Memory B cell (primary cell): ENCODE measurements at regions not wholly inside any gene's neighbourhood (a gene's known extent, or its start where the extent isn't known, plus 50 kb on each side); places are given as distances from the start of the nearest gene placed in this dataset.

ENCODE experiments used
- ATAC-seq: fragments of 150-1000 bp; cut with Tn5 transposase; 2 replicates; pipeline ENCODE4 v1.10.0; 2021; ENCODE audit warnings: low read depth, mild to moderate bottlenecking, moderate library complexity
- DNase-seq, 2 donors: peaks; one replicate each; pipeline ENCODE4 v3.0.0; 2022; ENCODE audit warnings: low spot score in 2 of 2
- H3K27ac Mint-ChIP-seq: one replicate; pipeline ENCODE4 v1.8.0; 2022; ENCODE audit warnings: mild to moderate bottlenecking, moderate library complexity, mixed read lengths
- H3K27me3 Mint-ChIP-seq: one replicate; pipeline ENCODE4 v1.8.0; 2022; ENCODE audit warnings: mixed read lengths
- H3K36me3 Mint-ChIP-seq: one replicate; pipeline ENCODE4 v1.8.0; 2022; ENCODE audit warnings: mild to moderate bottlenecking, mixed read lengths
- H3K4me1 Mint-ChIP-seq: one replicate; pipeline ENCODE4 v1.8.0; 2022; ENCODE audit warnings: mixed read lengths
- H3K4me3 Mint-ChIP-seq: one replicate; pipeline ENCODE4 v1.8.0; 2022; ENCODE audit warnings: mild to moderate bottlenecking, moderate library complexity, mixed read lengths
- H3K9me3 Mint-ChIP-seq: one replicate; pipeline ENCODE4 v1.8.0; 2022; ENCODE audit warnings: mixed read lengths

DNA sequence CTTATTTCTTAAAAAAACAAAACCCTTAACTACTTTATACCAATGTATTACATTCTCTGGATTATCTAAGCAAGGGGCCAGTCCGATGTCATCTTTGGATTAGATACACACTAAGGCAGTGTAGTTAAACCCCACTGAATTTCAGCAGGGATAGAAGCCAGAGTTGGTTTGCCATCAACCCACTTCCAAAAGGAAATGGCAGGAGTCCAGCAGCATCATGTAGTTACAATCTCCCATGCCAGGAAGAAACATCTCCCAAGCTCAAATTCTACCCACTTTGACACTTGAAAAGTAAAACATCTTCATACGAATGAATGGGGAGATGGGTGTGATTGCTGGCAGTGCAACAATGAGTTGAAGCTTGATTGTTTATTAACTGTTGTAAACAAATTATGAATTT, 203.5 kb upstream of the PLXNC1 start:
- DNase-seq (no peak), ATAC-seq (no peak)
- H3K27ac Mint-ChIP-seq = no peak overlapping the region
- H3K4me1 Mint-ChIP-seq = no peaks in the 10 kb centered on the region
- peaks cover 10% of the 10 kb centered on the region for H3K27me3 Mint-ChIP-seq
- no peak overlapping the region for H3K4me3 Mint-ChIP-seq
- H3K9me3 Mint-ChIP-seq = peaks cover 6% of the 10 kb centered on the region
- peaks cover 7% of the 10 kb centered on the region for H3K36me3 Mint-ChIP-seq

DNA sequence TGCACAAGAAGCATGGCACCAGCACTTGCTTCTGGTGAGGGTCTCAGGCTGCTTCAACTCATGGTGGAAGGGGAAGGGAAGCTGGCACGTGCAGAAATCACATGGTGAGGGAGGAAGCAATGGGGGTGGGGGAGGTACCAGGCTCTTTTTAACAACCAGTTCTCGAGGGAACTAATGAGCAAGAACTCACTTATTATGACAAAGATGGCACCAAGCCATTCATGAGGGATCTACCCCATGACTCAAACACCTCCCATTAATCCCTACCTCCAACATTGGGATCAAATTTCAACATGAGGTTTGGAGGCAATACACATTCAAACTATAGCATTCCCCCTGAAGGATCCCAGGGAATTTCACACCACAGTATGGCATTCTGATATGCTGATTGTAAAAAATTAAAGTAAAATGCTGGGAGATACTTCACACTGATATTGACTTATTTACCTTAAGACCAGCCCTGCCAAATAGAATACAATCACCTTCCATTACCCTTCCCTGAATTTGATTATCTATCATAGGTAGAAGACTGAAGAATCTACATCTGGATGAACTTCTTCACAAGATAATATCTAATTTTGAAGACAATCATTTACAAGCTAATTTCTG, 201.7 kb upstream of the PLXNC1 start:
- DNase-seq = no peak

DNA sequence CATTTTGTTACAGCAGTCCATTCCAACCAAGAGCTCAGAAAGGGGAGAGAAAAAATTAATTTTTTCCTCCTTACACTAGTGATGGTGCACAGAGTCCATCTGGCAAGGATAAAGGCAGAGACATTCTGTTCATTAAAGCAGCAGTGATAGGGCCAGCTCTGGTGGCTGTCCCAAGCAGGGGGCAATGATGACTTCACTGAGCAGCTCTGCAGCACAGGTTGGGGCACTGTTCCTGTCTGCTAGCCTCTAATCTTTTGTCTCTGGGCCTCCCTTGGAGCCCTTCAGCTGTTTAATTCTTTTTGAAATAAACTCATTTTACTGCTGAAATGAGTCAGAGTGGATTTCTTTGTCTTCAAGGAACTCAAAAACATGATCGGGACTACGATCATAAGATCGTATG, 200.9 kb upstream of the PLXNC1 start:
- Mint-ChIP-seq H3K27me3 (peaks cover 8% of the 10 kb centered on the region), H3K9me3 (peaks cover 6% of the 10 kb centered on the region), H3K4me3 (no peak overlapping the region), H3K4me1 (no peaks in the 10 kb centered on the region), H3K27ac (no peak overlapping the region), H3K36me3 (peaks cover 7% of the 10 kb centered on the region)
- DNase-seq (no peak), ATAC-seq (no peak)

More for the DNA sequence above, 201.7 kb upstream of the PLXNC1 start:
- Mint-ChIP-seq H3K9me3 (peaks cover 6% of the 10 kb centered on the region), H3K27me3 (peaks cover 8% of the 10 kb centered on the region), H3K27ac (no peak overlapping the region), H3K4me3 (no peak overlapping the region), H3K4me1 (no peaks in the 10 kb centered on the region), H3K36me3 (peaks cover 7% of the 10 kb centered on the region)
- ATAC-seq = no peak

DNA sequence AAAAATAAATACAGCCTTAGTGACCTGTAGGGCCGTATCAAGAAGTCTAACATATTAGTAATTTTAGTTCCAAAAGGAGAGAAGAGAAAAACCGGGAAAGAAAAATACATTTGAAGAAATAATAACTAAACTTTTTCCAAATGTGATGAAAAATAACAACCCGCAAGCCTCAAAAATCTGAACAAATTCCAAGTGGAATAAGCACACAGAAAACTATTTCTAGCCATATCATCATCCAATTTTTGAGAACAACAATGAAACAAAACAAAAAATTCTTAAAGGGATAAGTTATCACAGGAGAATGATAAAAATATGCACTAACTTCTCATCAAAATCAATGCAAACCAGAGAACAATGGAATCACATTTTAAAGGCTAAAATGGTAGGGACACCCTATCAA, 198.1 kb upstream of the PLXNC1 start:
- Mint-ChIP-seq H3K4me1 (no peaks in the 10 kb centered on the region), H3K4me3 (no peak overlapping the region), H3K36me3 (peaks cover 7% of the 10 kb centered on the region), H3K27me3 (peaks cover 12% of the 10 kb centered on the region), H3K27ac (no peak overlapping the region), H3K9me3 (peaks cover 6% of the 10 kb centered on the region)
- ATAC-seq (no peak), DNase-seq (no peak)

DNA sequence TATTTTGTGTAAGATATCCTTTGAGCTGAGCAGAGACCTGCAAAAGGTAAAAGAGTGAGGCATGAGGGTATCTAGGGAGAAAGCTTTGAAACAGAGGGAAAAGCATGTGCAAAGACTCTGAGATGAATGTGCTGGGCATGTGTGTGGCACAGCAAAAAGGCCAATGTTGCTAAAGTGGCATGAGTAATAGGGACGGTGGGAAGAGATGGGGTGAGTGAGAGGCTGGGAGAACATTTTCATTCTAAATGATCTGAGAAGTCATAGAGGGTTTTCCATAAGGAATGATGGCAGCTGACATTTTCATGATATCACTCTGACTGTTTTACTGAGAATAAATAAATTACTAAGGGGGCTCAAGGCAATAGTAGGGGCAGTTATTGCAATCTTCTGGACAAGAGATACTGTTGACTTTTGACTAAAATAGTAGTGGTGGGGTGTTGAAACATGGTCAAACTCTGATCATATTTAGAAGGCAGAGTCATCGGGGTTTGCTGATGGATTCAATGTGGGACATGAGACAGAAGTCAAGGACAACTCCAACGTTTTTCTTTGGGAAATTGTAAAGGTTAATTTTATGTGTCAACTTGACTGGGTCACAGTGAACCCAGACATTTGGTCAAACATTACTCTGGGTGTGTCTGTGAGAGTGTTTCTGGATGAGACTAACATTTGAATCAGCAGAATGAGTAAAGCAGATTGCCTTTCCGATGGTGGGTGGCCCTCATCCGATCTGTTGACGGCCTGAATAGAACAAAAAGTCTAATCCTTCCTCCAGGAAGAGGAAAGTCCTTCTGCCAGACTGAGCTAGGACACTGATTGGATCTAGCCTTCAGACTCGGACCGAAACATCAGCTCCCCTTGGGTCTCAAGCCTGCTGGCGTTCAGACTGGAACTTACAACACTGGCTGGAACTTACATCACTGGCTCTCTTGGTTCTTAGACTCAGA, 193.9 kb upstream of the PLXNC1 start:
- Mint-ChIP-seq H3K27me3 (peaks cover 4% of the 10 kb centered on the region), H3K4me1 (no peaks in the 10 kb centered on the region), H3K27ac (no peak overlapping the region), H3K9me3 (peaks cover 10% of the 10 kb centered on the region), H3K4me3 (no peak overlapping the region), H3K36me3 (peaks cover 7% of the 10 kb centered on the region)
- DNase-seq = no peak
- no peak for ATAC-seq

DNA sequence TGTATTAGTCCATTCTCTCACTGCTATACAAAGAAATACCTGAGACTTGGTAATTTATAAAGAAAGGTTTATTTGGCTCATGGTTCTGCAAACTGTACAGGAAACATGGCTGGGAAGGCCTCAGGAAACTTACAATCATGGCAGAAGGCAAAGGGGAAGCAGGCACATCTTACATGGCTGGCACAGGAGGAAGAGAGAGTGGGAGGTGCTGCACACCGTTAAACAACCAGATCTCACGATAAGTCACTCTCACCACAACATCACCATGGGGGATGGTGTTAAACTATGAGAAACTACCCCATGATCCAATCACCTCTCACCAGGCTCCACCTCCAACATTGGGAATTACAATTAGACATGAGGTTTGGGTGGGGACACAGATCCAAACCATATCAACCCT, 191.8 kb upstream of the PLXNC1 start:
- peaks cover 6% of the 10 kb centered on the region for H3K9me3 Mint-ChIP-seq
- H3K4me3 Mint-ChIP-seq = no peak overlapping the region
- H3K27ac Mint-ChIP-seq = no peak overlapping the region
- ATAC-seq (no peak), DNase-seq (no peak)
- H3K27me3 Mint-ChIP-seq = peaks cover 3% of the 10 kb centered on the region
- peaks cover 4% of the 10 kb centered on the region for H3K36me3 Mint-ChIP-seq
- no peaks in the 10 kb centered on the region for H3K4me1 Mint-ChIP-seq

DNA sequence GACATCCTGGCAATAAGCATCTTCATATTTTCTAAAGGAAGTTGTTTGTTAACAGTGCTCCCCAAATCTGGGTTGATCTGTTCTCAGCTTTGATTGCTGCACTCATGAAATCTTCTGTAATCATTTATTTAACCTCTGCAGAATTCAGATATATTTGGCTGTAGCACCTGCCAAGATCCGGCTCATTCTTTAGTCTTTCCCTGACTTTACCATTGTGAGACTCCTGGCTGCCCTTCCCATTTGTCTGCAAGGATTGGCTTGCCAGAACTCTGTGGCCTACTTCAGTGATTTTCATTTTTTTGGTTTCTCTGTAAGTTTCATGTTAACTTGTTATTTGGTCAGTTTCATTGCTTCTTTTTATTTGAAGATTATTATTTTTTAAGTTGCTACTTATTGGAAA, 191.2 kb upstream of the PLXNC1 start:
- Mint-ChIP-seq H3K4me1 (no peaks in the 10 kb centered on the region), H3K4me3 (no peak overlapping the region), H3K27ac (no peak overlapping the region), H3K27me3 (peaks cover 3% of the 10 kb centered on the region), H3K9me3 (peaks cover 6% of the 10 kb centered on the region), H3K36me3 (peaks cover 4% of the 10 kb centered on the region)
- ATAC-seq (no peak), DNase-seq (no peak)

DNA sequence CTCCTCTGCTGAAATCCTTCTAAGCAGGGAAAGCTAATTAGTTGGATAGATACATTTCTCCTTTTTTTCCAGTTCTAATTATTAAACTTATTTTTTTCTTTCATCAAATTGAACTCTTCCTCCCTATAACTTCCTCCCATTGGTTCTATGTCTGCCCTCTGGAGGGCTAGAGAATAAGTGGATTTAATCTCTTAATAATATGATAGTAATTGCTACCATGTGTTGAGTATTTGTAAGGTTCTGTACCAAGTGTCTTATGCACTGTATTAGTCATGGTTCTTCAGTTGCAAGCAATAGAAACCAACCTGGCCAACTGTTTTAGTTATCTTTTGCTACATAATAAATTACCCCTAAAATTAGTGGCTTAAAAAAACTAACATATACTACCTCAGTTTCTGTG, 190.5 kb upstream of the PLXNC1 start:
- no peaks in the 10 kb centered on the region for H3K4me1 Mint-ChIP-seq
- H3K9me3 Mint-ChIP-seq = peaks cover 6% of the 10 kb centered on the region
- peaks cover 3% of the 10 kb centered on the region for H3K27me3 Mint-ChIP-seq
- no peak for ATAC-seq
- no peak overlapping the region for H3K27ac Mint-ChIP-seq
- no peak overlapping the region for H3K4me3 Mint-ChIP-seq
- DNase-seq = no peak
- peaks cover 4% of the 10 kb centered on the region for H3K36me3 Mint-ChIP-seq

DNA sequence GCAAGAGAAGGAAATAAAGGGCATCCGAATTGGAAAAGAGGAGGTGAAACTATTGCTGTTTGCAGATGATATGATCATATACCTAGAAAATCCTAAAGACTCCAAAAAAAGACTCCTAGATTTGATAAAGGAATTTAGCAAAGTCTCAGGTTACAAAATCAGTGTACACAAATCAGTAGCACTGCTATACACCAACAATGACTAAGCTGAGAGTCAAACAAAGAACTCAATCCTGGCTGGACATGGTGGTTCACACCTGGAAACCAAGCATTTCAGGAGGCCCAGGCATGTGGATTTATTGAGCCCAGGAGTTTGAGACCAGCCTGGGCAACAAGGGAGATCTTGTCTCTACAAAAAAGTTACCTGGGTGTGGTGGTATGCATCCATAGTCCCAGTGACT, 188.7 kb upstream of the PLXNC1 start:
- Mint-ChIP-seq H3K4me1 (no peaks in the 10 kb centered on the region), H3K9me3 (peaks cover 6% of the 10 kb centered on the region), H3K27ac (no peak overlapping the region), H3K27me3 (no peaks in the 10 kb centered on the region), H3K4me3 (no peak overlapping the region), H3K36me3 (peaks cover 4% of the 10 kb centered on the region)
- no peak for DNase-seq
- no peak for ATAC-seq

DNA sequence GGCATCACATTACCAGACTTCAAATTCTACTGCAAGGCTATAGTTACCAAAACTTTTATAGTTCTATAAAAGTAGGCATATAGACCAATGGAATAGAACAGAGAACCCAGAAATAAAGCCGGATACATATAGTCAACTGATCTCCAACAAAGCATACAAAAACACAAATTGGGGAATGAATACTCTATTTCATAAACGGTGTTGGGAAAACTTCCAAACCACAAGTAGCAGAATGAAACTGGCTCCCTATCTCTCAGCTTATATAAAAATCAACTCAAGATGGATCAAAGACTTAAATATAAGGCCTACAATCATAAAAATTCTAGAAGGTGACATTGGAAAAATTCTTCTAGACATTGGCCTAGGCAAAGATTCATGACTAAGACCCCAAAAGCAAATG, 187.9 kb upstream of the PLXNC1 start:
- no peak overlapping the region for H3K4me3 Mint-ChIP-seq
- H3K27ac Mint-ChIP-seq = no peak overlapping the region
- no peak for DNase-seq
- peaks cover 4% of the 10 kb centered on the region for H3K9me3 Mint-ChIP-seq
- no peak for ATAC-seq
- H3K36me3 Mint-ChIP-seq = peaks cover 4% of the 10 kb centered on the region
- H3K4me1 Mint-ChIP-seq = no peaks in the 10 kb centered on the region
- H3K27me3 Mint-ChIP-seq = no peaks in the 10 kb centered on the region

DNA sequence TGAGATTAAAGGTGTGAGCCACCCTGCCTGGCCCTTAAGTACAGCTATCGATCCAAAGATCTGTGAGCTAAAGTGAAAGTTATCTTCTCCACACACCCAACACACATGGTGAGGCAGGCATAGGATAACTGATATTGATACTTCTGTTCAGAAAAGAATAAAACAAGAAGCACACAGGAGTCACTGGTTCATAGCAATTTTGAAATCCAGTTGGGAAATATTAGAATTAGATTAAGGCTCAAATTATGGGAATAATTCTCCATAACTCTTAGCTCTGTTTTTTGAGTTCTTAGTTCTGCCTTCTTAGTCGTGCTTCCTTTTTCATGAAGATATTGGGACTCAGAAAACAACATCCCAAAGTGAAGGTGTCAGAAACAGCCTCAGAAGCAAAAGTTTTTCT, 186.0 kb upstream of the PLXNC1 start:
- no peak for DNase-seq

DNA sequence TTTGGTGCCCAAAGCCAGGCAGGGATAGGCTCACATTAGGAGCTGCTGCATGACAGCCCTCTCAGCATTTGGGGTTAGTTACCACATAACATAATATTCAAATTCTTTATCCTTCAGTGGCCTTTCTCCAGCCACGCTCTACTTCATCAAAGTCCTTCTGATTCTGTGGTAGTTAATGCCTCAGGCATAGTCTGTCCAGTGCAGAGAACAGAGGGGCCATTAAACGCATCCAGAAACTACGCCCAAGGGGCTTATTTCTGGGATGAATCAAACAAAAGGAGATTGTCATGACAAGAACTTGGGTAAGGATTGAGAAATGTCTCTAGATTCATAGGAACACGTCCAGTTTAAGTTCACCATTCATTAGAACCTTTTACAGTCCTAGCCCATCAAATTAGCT, 183.4 kb upstream of the PLXNC1 start:
- Mint-ChIP-seq H3K36me3 (no peaks in the 10 kb centered on the region), H3K4me3 (no peak overlapping the region), H3K27ac (no peak overlapping the region), H3K9me3 (no peaks in the 10 kb centered on the region), H3K4me1 (no peaks in the 10 kb centered on the region), H3K27me3 (peaks cover 11% of the 10 kb centered on the region)
- DNase-seq = no peak
- no peak for ATAC-seq

More for the DNA sequence above, 186.0 kb upstream of the PLXNC1 start:
- Mint-ChIP-seq H3K9me3 (no peaks in the 10 kb centered on the region), H3K4me1 (no peaks in the 10 kb centered on the region), H3K4me3 (no peak overlapping the region), H3K36me3 (no peaks in the 10 kb centered on the region), H3K27me3 (peaks cover 5% of the 10 kb centered on the region), H3K27ac (no peak overlapping the region)
- no peak for ATAC-seq

DNA sequence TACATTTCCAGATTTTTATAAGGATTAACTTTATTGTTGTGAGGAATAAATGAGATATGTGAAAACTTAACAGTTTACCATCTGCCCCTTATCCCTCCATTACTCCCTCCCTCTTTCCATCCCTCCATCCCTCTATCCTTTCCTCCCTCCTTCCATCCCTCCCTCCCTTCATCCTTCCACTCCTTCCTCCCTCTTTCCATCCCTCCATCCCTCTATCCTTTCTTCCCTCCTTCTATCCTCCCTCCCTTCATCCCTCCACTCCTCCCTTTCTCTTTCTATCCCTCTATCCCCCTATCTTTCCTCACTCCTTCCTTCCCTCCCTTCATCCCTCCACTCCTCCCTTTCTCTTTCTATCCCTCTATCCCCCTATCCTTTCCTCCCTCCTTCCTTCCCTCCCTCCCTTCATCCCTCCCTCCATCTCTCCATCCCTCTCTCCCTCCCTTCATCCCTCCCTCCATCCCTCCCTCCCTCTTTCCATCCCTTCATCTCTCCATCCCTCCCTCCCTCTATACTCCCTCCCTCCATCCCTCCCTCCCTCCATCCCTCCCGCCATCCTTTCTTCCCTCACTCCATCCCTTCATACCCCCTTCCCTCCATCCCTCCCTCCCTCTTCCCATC, 181.8 kb upstream of the PLXNC1 start:
- no peak for DNase-seq
- Mint-ChIP-seq H3K9me3 (no peaks in the 10 kb centered on the region), H3K27ac (no peak overlapping the region), H3K4me1 (no peaks in the 10 kb centered on the region), H3K36me3 (no peaks in the 10 kb centered on the region), H3K27me3 (peaks cover 19% of the 10 kb centered on the region), H3K4me3 (no peak overlapping the region)
- no peak for ATAC-seq

DNA sequence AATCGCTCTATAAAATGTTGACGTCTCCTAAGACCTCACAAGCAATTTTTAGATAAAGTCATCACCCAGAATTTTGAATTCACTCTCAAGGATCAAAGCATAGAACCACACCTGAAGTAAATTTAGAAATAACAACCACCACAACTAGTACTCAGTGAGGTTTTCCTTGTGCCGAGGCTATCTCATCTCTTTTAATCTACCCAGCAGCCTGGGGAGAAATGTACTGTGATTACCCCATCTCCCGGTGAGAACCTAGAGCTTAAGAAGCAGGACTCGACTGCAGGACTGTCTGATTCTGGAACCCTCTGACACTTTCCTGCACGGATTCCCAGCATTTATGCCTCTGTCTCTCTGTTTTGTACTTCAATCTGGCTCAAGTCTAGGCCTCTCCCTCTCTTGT, 180.9 kb upstream of the PLXNC1 start:
- H3K36me3 Mint-ChIP-seq = no peaks in the 10 kb centered on the region
- ATAC-seq (no peak), DNase-seq (no peak)
- H3K4me1 Mint-ChIP-seq = no peaks in the 10 kb centered on the region
- no peak overlapping the region for H3K27ac Mint-ChIP-seq
- H3K4me3 Mint-ChIP-seq = no peak overlapping the region
- no peaks in the 10 kb centered on the region for H3K9me3 Mint-ChIP-seq
- peaks cover 19% of the 10 kb centered on the region for H3K27me3 Mint-ChIP-seq
